Transverse colon (tissue), 4 donors: ENCODE measurements at regions not wholly inside any gene's neighbourhood (a gene's known extent, or its start where the extent isn't known, plus 50 kb on each side); places are given as distances from the start of the nearest gene placed in this dataset.

Experiments used
- DNase-seq: peaks from one replicate; pipeline ENCODE4 v3.0.0-alpha.2; 2019
- H3K27ac ChIP-seq, 4 donors: fragments of 200-600 bp; sonication (generic); 2 replicates each; pipeline ENCODE4 v1.5.1; 2016 to 2018; ENCODE audit warnings: inconsistent platforms in 4 of 4
- H3K27me3 ChIP-seq: fragments of 200-600 bp; sonication (generic); 2 replicates; pipeline ENCODE4 v1.5.1; 2017; ENCODE audit warnings: inconsistent platforms
- H3K36me3 ChIP-seq, 4 donors: fragments of 200-600 bp; sonication (generic); 2 replicates each; pipeline ENCODE4 v1.5.1; 2017 to 2019; ENCODE audit warnings: inconsistent platforms in 4 of 4
- H3K4me1 ChIP-seq, 4 donors: fragments of 200-600 bp; sonication (generic); 2 replicates each; pipeline ENCODE4 v1.5.1; 2017 to 2020; ENCODE audit warnings: inconsistent platforms in 4 of 4
- H3K4me3 ChIP-seq, 4 donors: fragments of 200-600 bp; sonication (generic); 1 replicate in 1 of 4; 2 replicates in 3 of 4; pipeline versions ENCODE4 v1.5.1 to v1.6.1; 2017 to 2019; ENCODE audit warnings: inconsistent platforms in 4 of 4
- H3K9me3 ChIP-seq, 2 donors: fragments of 200-600 bp; sonication (generic); 2 replicates each; pipeline ENCODE4 v1.5.1; 2017 to 2019; ENCODE audit warnings: inconsistent platforms in 2 of 2
- EP300 ChIP-seq: sonication (generic); formaldehyde crosslinking; IDR thresholded peaks from one replicate; pipeline ENCODE4 v1.6.1; 2017; ENCODE audit warnings: antibody characterized with exemption, low read depth
- POLR2A ChIP-seq: fragments of 450-650 bp; IDR thresholded peaks from one replicate; pipeline ENCODE4 v1.6.1; 2016; ENCODE audit warnings: antibody characterized with exemption, mild to moderate bottlenecking, moderate library complexity
- POLR2AphosphoS5 ChIP-seq, 3 donors: sonication (generic); formaldehyde crosslinking; IDR thresholded peaks; one replicate each; pipeline ENCODE4 v1.6.1; 2016; ENCODE audit warnings: antibody characterized with exemption in 3 of 3
- WGBS, 2 donors: methylation state at CpG; one replicate each; pipeline ENCODE4 v1.1.5; 2018; ENCODE audit warnings: low coverage in 1 of 2; 5-methylcytosine and 5-hydroxymethylcytosine counted together
- in situ Hi-C, 4 donors: fragments of 200-750 bp; cut with MboI; loops; one replicate each; pipeline versions ENCODE4 v1.15.0 to v1.15.1; 2017; ENCODE audit warnings: low sequenced_read_pairs in 3 of 4, low pct_ligation_motif_present in 1 of 4, low pct_unique_long_range_greater_than_20kb in 1 of 4
- intact Hi-C: fragments of 100-400 bp; cut with DNase I; formaldehyde crosslinking; loops from one replicate; pipeline ENCODE4 v1.15.1; 2023; ENCODE audit warnings: low total_unique reads
- TF ChIP-seq, protein P1 (sequence below), 5 experiments: fragments of 200-600 bp in 3 of 5; fragments of 450-650 bp in 2 of 5; sonication (generic) in 3 of 5; IDR thresholded peaks; 1 replicate in 2 of 5; 2 replicates in 3 of 5; pipeline ENCODE4 v1.5.1; 2016 to 2017; ENCODE audit warnings: antibody characterized with exemption in 5 of 5, inconsistent platforms in 3 of 5, mild to moderate bottlenecking in 2 of 5, moderate library complexity in 1 of 5

DNA sequence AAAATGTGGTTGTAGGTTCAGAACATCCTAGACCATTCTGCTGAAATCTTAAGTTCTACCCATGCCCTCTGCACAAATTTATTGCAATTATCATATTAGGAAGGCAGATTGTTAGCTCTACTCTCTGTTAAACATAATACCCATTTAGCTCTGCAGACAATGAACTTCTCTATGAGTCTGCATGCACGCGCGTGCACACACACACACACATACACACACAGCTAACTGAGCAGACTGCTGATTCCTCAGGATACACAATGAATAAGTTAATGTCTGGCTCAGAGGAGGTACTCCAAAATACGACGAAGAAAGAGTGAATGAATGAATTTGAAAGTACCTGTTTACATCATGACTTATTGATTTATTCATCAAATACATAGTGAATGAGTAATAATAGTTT lies 276.2 kb upstream of the SORCS1 start:
- TF ChIP-seq EP300: no peak
- no peak for TF ChIP-seq POLR2AphosphoS5 (IDR thresholded peaks at IDR 0.05)
- TF ChIP-seq POLR2A: no peak
- TF ChIP-seq, protein P1, sequence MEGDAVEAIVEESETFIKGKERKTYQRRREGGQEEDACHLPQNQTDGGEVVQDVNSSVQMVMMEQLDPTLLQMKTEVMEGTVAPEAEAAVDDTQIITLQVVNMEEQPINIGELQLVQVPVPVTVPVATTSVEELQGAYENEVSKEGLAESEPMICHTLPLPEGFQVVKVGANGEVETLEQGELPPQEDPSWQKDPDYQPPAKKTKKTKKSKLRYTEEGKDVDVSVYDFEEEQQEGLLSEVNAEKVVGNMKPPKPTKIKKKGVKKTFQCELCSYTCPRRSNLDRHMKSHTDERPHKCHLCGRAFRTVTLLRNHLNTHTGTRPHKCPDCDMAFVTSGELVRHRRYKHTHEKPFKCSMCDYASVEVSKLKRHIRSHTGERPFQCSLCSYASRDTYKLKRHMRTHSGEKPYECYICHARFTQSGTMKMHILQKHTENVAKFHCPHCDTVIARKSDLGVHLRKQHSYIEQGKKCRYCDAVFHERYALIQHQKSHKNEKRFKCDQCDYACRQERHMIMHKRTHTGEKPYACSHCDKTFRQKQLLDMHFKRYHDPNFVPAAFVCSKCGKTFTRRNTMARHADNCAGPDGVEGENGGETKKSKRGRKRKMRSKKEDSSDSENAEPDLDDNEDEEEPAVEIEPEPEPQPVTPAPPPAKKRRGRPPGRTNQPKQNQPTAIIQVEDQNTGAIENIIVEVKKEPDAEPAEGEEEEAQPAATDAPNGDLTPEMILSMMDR (IDR thresholded peaks at IDR 0.05): no peak
- Histone ChIP-seq H3K9me3 (no peaks in the 10 kb centered on the region), H3K27ac (no peak overlapping the region), H3K4me1 (no peaks in the 10 kb centered on the region), H3K27me3 (no peaks in the 10 kb centered on the region), H3K4me3 (no peak overlapping the region), H3K36me3 (no peaks in the 10 kb centered on the region)
- in situ Hi-C loops: no loop called here
- intact Hi-C loops: no loop called here
- DNase-seq: no peak
- 82 to 94% methylated on average over 5 of the region's 5 CpGs for WGBS, 2 donors

DNA sequence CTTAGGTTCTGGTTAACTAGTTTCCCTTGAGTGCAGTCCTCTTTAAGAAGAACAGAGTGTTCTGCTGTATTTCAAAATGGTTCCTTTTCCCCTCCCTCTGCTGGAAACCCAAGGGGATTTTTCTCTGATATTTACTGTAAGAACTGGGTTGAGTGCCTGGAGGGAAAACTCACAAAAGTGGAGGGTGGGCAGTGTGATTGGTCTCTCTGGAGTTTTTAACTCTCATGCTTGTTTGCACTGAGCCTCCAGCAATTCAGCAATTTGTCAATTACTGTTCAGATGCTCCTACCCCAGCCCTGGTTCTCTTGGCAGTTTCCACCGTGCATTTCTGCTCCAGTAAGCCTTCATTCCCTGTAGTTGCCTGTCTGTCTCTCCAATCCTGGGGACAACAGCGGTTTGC lies 273.4 kb upstream of the SORCS1 start:
- Histone ChIP-seq H3K4me3 (no peak overlapping the region), H3K36me3 (no peaks in the 10 kb centered on the region), H3K27me3 (no peaks in the 10 kb centered on the region), H3K4me1 (no peaks in the 10 kb centered on the region), H3K9me3 (no peaks in the 10 kb centered on the region), H3K27ac (no peak overlapping the region)
- no peak for DNase-seq
- TF ChIP-seq POLR2AphosphoS5 (IDR thresholded peaks at IDR 0.05): no peak
- 62% methylated on average over 2 of the region's 2 CpGs; no CpG with 5 or more reads in 1 of the 2 donors for WGBS, 2 donors
- in situ Hi-C loops (no loop called here), intact Hi-C loops (no loop called here)

DNA sequence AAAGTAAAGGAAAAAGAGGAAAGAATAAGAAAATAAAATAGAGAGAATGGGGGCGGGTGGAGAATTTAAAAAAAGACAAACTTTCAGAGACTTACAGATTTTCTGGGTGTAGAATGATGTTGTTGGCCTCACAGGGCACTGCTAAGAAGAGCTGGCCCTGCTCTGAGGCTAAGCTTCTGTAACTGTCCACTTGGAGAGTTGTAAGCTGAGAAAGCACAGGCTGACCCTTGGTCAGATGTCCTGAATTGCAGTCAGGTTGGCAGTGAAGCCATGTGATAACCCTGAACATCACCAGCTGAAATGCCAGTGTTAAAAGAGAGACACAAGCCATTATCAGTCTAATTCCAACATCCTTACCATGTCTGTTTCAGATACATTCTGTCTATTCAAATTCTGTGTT lies 272.1 kb upstream of the SORCS1 start:
- WGBS, 2 donors: 92 to 96% methylated on average over 1 of the region's 1 CpG
- Histone ChIP-seq H3K9me3 (no peaks in the 10 kb centered on the region), H3K4me3 (no peak overlapping the region), H3K4me1 (no peaks in the 10 kb centered on the region), H3K36me3 (no peaks in the 10 kb centered on the region), H3K27me3 (no peaks in the 10 kb centered on the region), H3K27ac (no peak overlapping the region)
- intact Hi-C loops (no loop called here), in situ Hi-C loops (no loop called here)
- no peak for TF ChIP-seq POLR2A
- no peak for TF ChIP-seq EP300
- TF ChIP-seq, protein P1 (IDR thresholded peaks at IDR 0.05): no peak
- TF ChIP-seq POLR2AphosphoS5 (IDR thresholded peaks at IDR 0.05): no peak
- DNase-seq: no peak

DNA sequence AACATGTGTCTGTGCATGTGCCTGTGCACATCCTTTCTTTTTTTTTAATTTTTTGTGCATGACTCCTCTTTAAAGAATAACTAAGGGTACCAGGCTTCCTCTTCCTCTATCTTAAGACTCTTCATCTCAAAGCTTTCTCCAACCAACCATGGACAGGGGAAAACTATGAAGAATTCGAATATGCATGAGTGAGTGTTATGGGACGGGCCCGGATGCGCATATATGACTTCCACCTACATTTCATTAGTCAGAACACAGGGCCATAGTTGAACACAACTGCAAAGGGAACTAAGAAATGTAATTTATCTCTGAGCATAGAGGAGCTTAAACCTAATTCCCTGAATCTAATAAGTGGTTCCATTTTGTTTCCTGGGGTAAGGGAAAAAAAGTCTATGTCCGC lies 270.3 kb upstream of the SORCS1 start:
- TF ChIP-seq, protein P1 (IDR thresholded peaks at IDR 0.05): no peak
- TF ChIP-seq EP300 (no peak), POLR2AphosphoS5 (IDR thresholded peaks at IDR 0.05) (no peak), POLR2A (no peak)
- intact Hi-C loops: no loop called here
- WGBS, 2 donors: 76 to 80% methylated on average over 5 of the region's 5 CpGs
- Histone ChIP-seq H3K4me3 (no peak overlapping the region), H3K4me1 (no peaks in the 10 kb centered on the region), H3K9me3 (no peaks in the 10 kb centered on the region), H3K27me3 (no peaks in the 10 kb centered on the region), H3K27ac (no peak overlapping the region), H3K36me3 (no peaks in the 10 kb centered on the region)
- DNase-seq: no peak
- in situ Hi-C loops: no loop called here

DNA sequence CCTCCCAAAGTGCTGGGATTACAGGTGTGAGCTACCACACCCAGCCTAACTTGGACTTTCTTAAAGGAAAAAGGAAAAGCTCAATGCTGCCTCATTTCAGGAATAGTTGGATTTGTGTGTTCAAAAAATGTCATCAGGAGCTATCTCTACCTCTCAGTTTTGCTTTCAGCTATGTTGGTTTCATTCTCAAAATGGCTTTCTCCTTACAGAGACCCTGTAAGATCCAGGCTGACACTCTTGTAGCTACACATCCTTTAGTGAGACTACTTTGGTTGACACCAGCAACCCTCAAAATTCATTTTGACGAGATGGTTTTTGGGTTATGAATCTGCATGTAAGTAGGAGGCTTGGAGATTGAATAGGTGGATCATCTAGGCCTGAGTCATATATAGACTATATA lies 269.7 kb upstream of the SORCS1 start:
- TF ChIP-seq POLR2A (no peak), EP300 (no peak), POLR2AphosphoS5 (IDR thresholded peaks at IDR 0.05) (no peak)
- TF ChIP-seq, protein P1 (IDR thresholded peaks at IDR 0.05): no peak
- Histone ChIP-seq H3K27me3 (no peaks in the 10 kb centered on the region), H3K9me3 (no peaks in the 10 kb centered on the region), H3K27ac (no peak overlapping the region), H3K4me3 (no peak overlapping the region), H3K4me1 (no peaks in the 10 kb centered on the region), H3K36me3 (no peaks in the 10 kb centered on the region)
- 76 to 100% methylated on average over 1 of the region's 1 CpG for WGBS, 2 donors
- no peak for DNase-seq
- intact Hi-C loops (no loop called here), in situ Hi-C loops (no loop called here)
